Smooth muscle cell (in vitro differentiated cells): ENCODE measurements at regions not wholly inside any gene's neighbourhood (a gene's known extent, or its start where the extent isn't known, plus 50 kb on each side); places are given as distances from the start of the nearest gene placed in this dataset.

Experiments used
- DNase-seq: peaks from one replicate; lab custom pipeline; 2025; ENCODE audit not compliant: unreplicated experiment; lab: John Stamatoyannopoulos, UW
- H2AFZ ChIP-seq: fragments of 200-600 bp; sonication (generic); 2 replicates; pipeline ENCODE4 v1.6.0; 2016; ENCODE audit warnings: antibody characterized with exemption, low read depth, mild to moderate bottlenecking
- H3F3A ChIP-seq: fragments of 200-600 bp; sonication (generic); 2 replicates; pipeline ENCODE4 v1.6.0; 2017; ENCODE audit warnings: antibody characterized with exemption, low read depth
- H3K27ac ChIP-seq: fragments of 200-600 bp; sonication (generic); 2 replicates; pipeline ENCODE4 v1.5.1; 2016; ENCODE audit warnings: low read depth, mild to moderate bottlenecking
- H3K27me3 ChIP-seq: fragments of 200-600 bp; sonication (generic); 2 replicates; pipeline ENCODE4 v1.6.1; 2016; ENCODE audit warnings: low read depth, mild to moderate bottlenecking
- H3K36me3 ChIP-seq: fragments of 200-600 bp; sonication (generic); 2 replicates; pipeline ENCODE4 v1.5.1; 2016; ENCODE audit warnings: low read depth
- H3K4me1 ChIP-seq: fragments of 200-600 bp; sonication (generic); 2 replicates; pipeline ENCODE4 v1.5.1; 2016; ENCODE audit warnings: low read depth
- H3K4me2 ChIP-seq: fragments of 200-600 bp; sonication (generic); 2 replicates; pipeline ENCODE4 v1.6.0; 2016; ENCODE audit warnings: mild to moderate bottlenecking
- H3K4me3 ChIP-seq: fragments of 200-600 bp; sonication (generic); 2 replicates; pipeline ENCODE4 v1.5.1; 2016; ENCODE audit warnings: mild to moderate bottlenecking
- H3K79me2 ChIP-seq: fragments of 200-600 bp; sonication (generic); 2 replicates; pipeline ENCODE4 v1.6.0; 2016; ENCODE audit warnings: low read depth, mild to moderate bottlenecking
- H3K9ac ChIP-seq: fragments of 200-600 bp; sonication (generic); 2 replicates; pipeline ENCODE4 v1.6.0; 2016; ENCODE audit warnings: low read depth
- H3K9me3 ChIP-seq: fragments of 200-600 bp; sonication (generic); replicated peaks from 2 replicates; pipeline ENCODE4 v1.5.1; 2016; ENCODE audit warnings: low read depth
- H4K20me1 ChIP-seq: fragments of 200-600 bp; sonication (generic); 2 replicates; pipeline ENCODE4 v1.6.0; 2016; ENCODE audit warnings: low read depth
- WGBS: methylation state at CpG from one replicate; pipeline ENCODE4 v1.1.7; 2016; ENCODE audit warnings: low lambda C conversion rate; 5-methylcytosine and 5-hydroxymethylcytosine counted together
- TF ChIP-seq, protein P1 (sequence below): fragments of 200-600 bp; sonication (generic); IDR thresholded peaks from 2 replicates; pipeline ENCODE4 v1.5.1; 2017; ENCODE audit warnings: borderline replicate concordance, mild to moderate bottlenecking, antibody characterized with exemption; ENCODE audit not compliant: insufficient read depth, poor library complexity, severe bottlenecking

DNA sequence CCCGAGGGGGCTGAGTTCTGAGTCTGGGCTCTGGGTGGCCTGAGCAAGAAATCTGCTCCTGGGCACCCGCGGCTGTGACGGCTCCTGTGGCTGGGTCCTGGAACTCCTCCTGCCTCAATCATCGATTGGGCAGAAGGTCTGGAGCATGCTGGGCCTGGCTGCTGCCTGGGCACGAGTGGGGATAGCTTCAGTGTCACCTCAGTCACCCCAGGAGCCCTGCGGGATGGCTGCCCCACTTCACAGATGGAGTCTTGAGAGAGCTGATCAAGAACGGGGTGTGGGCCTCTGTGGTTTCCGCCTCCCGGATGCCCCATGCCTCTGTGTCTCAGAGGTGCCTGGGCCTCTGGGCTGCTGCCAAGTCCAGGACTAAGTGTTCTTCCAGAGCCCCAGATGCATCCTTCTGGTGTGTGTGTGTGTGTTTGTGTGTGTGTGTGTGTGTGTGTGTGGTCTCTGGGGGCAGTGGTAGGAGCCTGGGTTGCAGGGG lies 185.6 kb upstream of the C14orf180 start:
- no peak overlapping the region for H3K9ac ChIP-seq
- H4K20me1 ChIP-seq, result no peaks in the 10 kb centered on the region
- TF ChIP-seq, protein P1, sequence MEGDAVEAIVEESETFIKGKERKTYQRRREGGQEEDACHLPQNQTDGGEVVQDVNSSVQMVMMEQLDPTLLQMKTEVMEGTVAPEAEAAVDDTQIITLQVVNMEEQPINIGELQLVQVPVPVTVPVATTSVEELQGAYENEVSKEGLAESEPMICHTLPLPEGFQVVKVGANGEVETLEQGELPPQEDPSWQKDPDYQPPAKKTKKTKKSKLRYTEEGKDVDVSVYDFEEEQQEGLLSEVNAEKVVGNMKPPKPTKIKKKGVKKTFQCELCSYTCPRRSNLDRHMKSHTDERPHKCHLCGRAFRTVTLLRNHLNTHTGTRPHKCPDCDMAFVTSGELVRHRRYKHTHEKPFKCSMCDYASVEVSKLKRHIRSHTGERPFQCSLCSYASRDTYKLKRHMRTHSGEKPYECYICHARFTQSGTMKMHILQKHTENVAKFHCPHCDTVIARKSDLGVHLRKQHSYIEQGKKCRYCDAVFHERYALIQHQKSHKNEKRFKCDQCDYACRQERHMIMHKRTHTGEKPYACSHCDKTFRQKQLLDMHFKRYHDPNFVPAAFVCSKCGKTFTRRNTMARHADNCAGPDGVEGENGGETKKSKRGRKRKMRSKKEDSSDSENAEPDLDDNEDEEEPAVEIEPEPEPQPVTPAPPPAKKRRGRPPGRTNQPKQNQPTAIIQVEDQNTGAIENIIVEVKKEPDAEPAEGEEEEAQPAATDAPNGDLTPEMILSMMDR, result no peak
- H3K4me1 ChIP-seq, result no peaks in the 10 kb centered on the region
- no peaks in the 10 kb centered on the region for H3K36me3 ChIP-seq
- H2AFZ ChIP-seq, result no peak overlapping the region
- H3K4me2 ChIP-seq, result no peak overlapping the region
- H3K27me3 ChIP-seq, result no peaks in the 10 kb centered on the region
- H3K27ac ChIP-seq, result no peak overlapping the region
- no peaks in the 10 kb centered on the region for H3K79me2 ChIP-seq
- H3F3A ChIP-seq, result no peaks in the 10 kb centered on the region
- no peak for DNase-seq
- WGBS, result 81% methylated on average over 10 of the region's 10 CpGs
- H3K4me3 ChIP-seq, result no peak overlapping the region
- peaks cover 5% of the 10 kb centered on the region for H3K9me3 ChIP-seq

DNA sequence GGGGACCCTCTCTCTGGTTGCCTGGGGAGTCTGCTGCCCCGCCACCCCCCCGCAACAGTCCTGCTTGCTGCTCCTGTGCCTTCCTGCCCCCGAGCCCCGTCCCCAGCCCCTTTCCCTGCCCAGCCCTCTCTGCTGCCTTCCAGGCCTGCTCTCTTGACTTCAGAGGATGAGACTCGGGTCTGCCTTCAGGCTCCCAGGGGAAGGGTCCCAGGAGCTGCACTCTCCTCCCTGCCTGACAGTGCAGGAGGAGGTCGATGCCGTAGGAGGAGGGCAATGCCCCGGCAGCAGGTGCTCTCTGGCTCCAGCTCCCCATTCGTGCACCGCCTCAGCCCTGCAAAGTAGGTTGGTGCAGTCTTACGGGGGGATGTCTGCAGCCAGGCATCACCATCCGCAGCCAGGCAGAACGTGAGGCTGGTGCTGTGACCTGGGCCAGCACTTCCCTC lies 185.1 kb upstream of the C14orf180 start:
- Histone ChIP-seq H2AFZ (no peak overlapping the region), H3K9me3 (peaks cover 5% of the 10 kb centered on the region), H3F3A (no peaks in the 10 kb centered on the region), H3K4me3 (no peak overlapping the region), H3K4me1 (no peaks in the 10 kb centered on the region), H3K9ac (no peak overlapping the region), H3K79me2 (no peaks in the 10 kb centered on the region), H3K27ac (no peak overlapping the region), H3K27me3 (no peaks in the 10 kb centered on the region), H3K4me2 (no peak overlapping the region), H3K36me3 (no peaks in the 10 kb centered on the region), H4K20me1 (no peaks in the 10 kb centered on the region)
- no peak for DNase-seq
- WGBS, result 91% methylated on average over 13 of the region's 13 CpGs
- TF ChIP-seq, protein P1, result no peak

DNA sequence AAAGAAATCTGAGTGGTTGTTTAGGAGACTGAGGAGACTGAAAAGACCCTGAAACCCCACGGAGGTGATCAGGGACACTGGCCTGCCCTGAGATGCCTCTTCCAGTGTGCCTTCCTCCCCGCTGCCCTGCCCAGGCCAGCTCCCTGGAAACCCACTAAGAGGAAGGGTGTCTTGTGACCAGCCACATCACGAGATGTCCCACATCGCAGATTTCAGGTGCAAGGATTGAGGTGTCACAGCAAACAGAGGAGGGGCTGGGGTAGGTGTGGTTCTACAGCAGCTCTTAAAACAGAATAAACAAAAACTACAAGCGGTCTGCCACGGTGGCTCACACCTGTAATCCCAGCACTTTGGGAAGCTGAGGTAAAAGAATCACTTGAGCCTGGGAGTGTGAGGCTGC lies 184.3 kb upstream of the C14orf180 start:
- Histone ChIP-seq H3K27ac (no peak overlapping the region), H4K20me1 (no peaks in the 10 kb centered on the region), H3K27me3 (no peaks in the 10 kb centered on the region), H2AFZ (no peak overlapping the region), H3K4me3 (no peak overlapping the region), H3K9ac (no peak overlapping the region), H3K36me3 (no peaks in the 10 kb centered on the region), H3F3A (no peaks in the 10 kb centered on the region), H3K4me2 (no peak overlapping the region), H3K79me2 (no peaks in the 10 kb centered on the region), H3K4me1 (no peaks in the 10 kb centered on the region), H3K9me3 (peaks cover 5% of the 10 kb centered on the region)
- no peak for DNase-seq
- WGBS, result 86% methylated on average over 6 of the region's 6 CpGs
- TF ChIP-seq, protein P1, result no peak

DNA sequence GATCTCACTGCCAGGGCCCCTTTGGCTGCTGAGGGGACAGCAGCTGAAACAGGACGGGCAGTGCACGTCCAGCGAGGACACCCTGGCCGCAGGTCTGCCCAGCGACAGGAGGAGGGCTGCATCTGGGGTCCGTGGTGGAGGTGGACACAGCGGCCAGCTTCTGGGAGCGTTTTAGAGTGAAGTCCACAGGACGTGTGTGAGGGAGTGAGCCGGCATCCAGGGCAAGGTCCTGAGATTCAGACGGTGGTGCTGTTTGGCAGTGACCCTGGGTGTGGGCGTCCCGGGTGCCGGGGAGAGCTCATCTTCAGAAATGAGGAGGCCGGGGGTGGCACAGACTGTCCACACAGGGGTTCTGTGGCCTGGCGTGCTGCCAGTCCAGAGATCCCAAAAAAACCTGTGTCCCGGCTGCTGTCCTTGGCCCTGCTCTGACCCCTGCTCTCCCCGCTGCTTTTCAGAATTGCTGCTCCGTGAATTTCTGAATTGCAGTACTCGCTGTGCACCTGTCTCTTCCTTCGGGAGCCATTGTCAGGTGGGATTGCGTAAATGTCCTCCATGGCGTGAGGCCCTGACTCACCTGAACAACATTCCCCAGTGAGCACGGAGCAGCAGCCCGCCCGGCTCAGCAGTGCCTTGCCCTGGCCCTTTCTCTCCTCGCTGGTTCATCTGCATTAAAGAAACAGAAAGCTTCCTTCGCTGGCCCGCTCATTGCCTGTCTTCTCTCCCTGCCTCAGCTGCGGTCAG lies 183.5 kb upstream of the C14orf180 start:
- 88% methylated on average over 29 of the region's 30 CpGs for WGBS
- Histone ChIP-seq H3K27me3 (no peaks in the 10 kb centered on the region), H3K4me1 (no peaks in the 10 kb centered on the region), H3K4me3 (no peak overlapping the region), H3K27ac (no peak overlapping the region), H3K4me2 (no peak overlapping the region), H3F3A (no peaks in the 10 kb centered on the region), H3K9me3 (peaks cover 5% of the 10 kb centered on the region), H3K36me3 (no peaks in the 10 kb centered on the region), H3K79me2 (no peaks in the 10 kb centered on the region), H2AFZ (no peak overlapping the region), H3K9ac (no peak overlapping the region), H4K20me1 (no peaks in the 10 kb centered on the region)
- TF ChIP-seq, protein P1, result no peak
- no peak for DNase-seq
